Parathyroid adenoma (tissue), 2 donors: ENCODE measurements at regions not wholly inside any gene's neighbourhood (a gene's known extent, or its start where the extent isn't known, plus 50 kb on each side); places are given as distances from the start of the nearest gene placed in this dataset.
"Not testable (repeated sequence)": the region's sequence is repeated elsewhere in the genome, so short reads cannot be mapped to it uniquely, and the experiment has no call there.

ENCODE experiments used
- H2AFZ ChIP-seq: fragments of 300-600 bp; sonication (generic); one replicate; pipeline ENCODE4 v1.7.0; 2017; ENCODE audit warnings: antibody characterized with exemption, mild to moderate bottlenecking
- H3K27ac ChIP-seq: fragments of 300-600 bp; sonication (generic); one replicate; pipeline ENCODE4 v1.7.0; 2017
- H3K27me3 ChIP-seq: fragments of 300-600 bp; sonication (generic); one replicate; pipeline ENCODE4 v1.7.0; 2017; ENCODE audit warnings: low read length; ENCODE audit not compliant: control insufficient read depth, insufficient read depth
- H3K36me3 ChIP-seq: fragments of 300-600 bp; sonication (generic); one replicate; pipeline ENCODE4 v1.7.0; 2017; ENCODE audit warnings: low read length; ENCODE audit not compliant: control insufficient read depth, insufficient read depth
- H3K4me1 ChIP-seq: fragments of 300-600 bp; sonication (generic); one replicate; pipeline ENCODE4 v1.7.0; 2017; ENCODE audit warnings: control low read depth
- H3K4me2 ChIP-seq: fragments of 300-600 bp; sonication (generic); one replicate; pipeline ENCODE4 v1.7.0; 2017; ENCODE audit warnings: low read length
- H3K4me3 ChIP-seq: fragments of 300-600 bp; sonication (generic); one replicate; pipeline ENCODE4 v1.7.0; 2017; ENCODE audit warnings: low read depth, low read length
- H3K79me2 ChIP-seq: fragments of 300-600 bp; sonication (generic); one replicate; pipeline ENCODE4 v1.7.0; 2017; ENCODE audit warnings: control low read depth
- H3K9ac ChIP-seq: fragments of 300-600 bp; sonication (generic); one replicate; pipeline ENCODE4 v1.7.0; 2017; ENCODE audit warnings: mild to moderate bottlenecking
- H3K9me3 ChIP-seq: fragments of 300-600 bp; sonication (generic); one replicate; pipeline ENCODE4 v1.7.0; 2017; ENCODE audit warnings: low read length; ENCODE audit not compliant: control insufficient read depth
- TF ChIP-seq, protein P1 (sequence below): fragments of 300-600 bp; sonication (generic); IDR thresholded peaks from one replicate; pipeline ENCODE4 v1.7.0; 2017; ENCODE audit warnings: antibody characterized with exemption, mild to moderate bottlenecking
- donor health status: primary hyperparathyroidism.

GRCh38 chr3:99562138-99562537 lies 76.3 kb upstream of the COL8A1 start:
- H3K4me2 ChIP-seq, result no peak overlapping the region
- no peaks in the 10 kb centered on the region for H3K4me1 ChIP-seq
- no peak overlapping the region for H3K4me3 ChIP-seq
- no peaks in the 10 kb centered on the region for H3K79me2 ChIP-seq
- TF ChIP-seq, protein P1, sequence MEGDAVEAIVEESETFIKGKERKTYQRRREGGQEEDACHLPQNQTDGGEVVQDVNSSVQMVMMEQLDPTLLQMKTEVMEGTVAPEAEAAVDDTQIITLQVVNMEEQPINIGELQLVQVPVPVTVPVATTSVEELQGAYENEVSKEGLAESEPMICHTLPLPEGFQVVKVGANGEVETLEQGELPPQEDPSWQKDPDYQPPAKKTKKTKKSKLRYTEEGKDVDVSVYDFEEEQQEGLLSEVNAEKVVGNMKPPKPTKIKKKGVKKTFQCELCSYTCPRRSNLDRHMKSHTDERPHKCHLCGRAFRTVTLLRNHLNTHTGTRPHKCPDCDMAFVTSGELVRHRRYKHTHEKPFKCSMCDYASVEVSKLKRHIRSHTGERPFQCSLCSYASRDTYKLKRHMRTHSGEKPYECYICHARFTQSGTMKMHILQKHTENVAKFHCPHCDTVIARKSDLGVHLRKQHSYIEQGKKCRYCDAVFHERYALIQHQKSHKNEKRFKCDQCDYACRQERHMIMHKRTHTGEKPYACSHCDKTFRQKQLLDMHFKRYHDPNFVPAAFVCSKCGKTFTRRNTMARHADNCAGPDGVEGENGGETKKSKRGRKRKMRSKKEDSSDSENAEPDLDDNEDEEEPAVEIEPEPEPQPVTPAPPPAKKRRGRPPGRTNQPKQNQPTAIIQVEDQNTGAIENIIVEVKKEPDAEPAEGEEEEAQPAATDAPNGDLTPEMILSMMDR, result no peak
- H3K27me3 ChIP-seq, result no peaks in the 10 kb centered on the region
- no peaks in the 10 kb centered on the region for H3K9me3 ChIP-seq
- H2AFZ ChIP-seq, result no peak overlapping the region
- no peak overlapping the region for H3K27ac ChIP-seq
- H3K36me3 ChIP-seq, result no peaks in the 10 kb centered on the region
- no peak overlapping the region for H3K9ac ChIP-seq

DNA sequence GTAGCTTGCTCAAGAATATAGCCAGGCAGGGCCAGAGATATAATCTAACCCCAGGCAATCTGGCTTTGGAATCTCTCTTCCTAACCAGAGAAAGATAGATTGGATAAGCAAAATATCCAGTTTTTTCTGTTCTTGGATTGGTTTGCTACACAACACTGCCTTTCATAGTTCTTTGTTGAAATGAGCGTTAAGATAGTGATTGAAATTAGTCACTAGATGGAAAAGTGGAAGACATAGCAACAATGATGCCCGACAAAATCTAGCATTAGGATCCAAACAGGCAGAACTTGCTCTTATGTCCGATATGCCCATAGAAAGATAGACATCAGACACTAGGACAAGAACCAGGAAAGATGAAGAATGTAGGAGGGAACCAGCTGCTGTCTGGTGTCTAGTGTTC lies 77.3 kb upstream of the COL8A1 start:
- H3K27ac ChIP-seq, result no peak overlapping the region
- H3K9ac ChIP-seq, result no peak overlapping the region
- no peak overlapping the region for H3K4me2 ChIP-seq
- no peaks in the 10 kb centered on the region for H3K27me3 ChIP-seq
- no peaks in the 10 kb centered on the region for H3K79me2 ChIP-seq
- H3K36me3 ChIP-seq, result no peaks in the 10 kb centered on the region
- no peaks in the 10 kb centered on the region for H3K9me3 ChIP-seq
- TF ChIP-seq, protein P1, result no peak
- H3K4me3 ChIP-seq, result no peak overlapping the region
- H3K4me1 ChIP-seq, result no peaks in the 10 kb centered on the region
- no peak overlapping the region for H2AFZ ChIP-seq

DNA sequence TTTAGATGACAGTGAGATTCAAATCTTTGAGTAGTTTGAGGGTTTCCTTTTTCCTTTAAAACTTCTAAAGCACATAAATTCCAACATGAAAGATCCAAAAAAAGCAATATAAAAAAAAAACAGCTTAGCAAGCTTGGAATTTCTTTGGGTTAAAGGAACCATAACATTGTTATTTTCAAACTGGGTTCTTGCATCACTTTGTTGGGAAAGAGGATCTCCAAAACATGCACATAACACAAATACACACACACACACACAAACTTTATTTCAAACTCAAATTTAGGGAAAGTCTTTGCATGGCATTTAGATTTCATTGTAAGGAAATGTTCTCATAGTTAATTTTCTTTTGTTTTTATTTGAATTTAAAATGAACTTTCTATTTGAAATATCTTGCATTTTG lies 79.2 kb upstream of the COL8A1 start:
- no peak overlapping the region for H3K27ac ChIP-seq
- no peaks in the 10 kb centered on the region for H3K36me3 ChIP-seq
- no peaks in the 10 kb centered on the region for H3K9me3 ChIP-seq
- H3K4me2 ChIP-seq, result no peak overlapping the region
- H3K4me3 ChIP-seq, result no peak overlapping the region
- H3K27me3 ChIP-seq, result no peaks in the 10 kb centered on the region
- H3K4me1 ChIP-seq, result no peaks in the 10 kb centered on the region
- H3K9ac ChIP-seq, result no peak overlapping the region
- TF ChIP-seq, protein P1, result no peak
- H2AFZ ChIP-seq, result no peak overlapping the region
- H3K79me2 ChIP-seq, result no peaks in the 10 kb centered on the region

GRCh38 chr3:99555885-99556284 lies 82.5 kb upstream of the COL8A1 start:
- H3K27ac ChIP-seq, H2AFZ ChIP-seq, H3K4me3 ChIP-seq, H3K4me1 ChIP-seq, H3K36me3 ChIP-seq, H3K9me3 ChIP-seq, H3K4me2 ChIP-seq, H3K79me2 ChIP-seq, H3K27me3 ChIP-seq, H3K9ac ChIP-seq: not testable (repeated sequence)

- no peaks in the 10 kb centered on the region for H3K4me1 ChIP-seq
- H3K9ac ChIP-seq, result no peak overlapping the region
- TF ChIP-seq, protein P1, result no peak
- H3K36me3 ChIP-seq, result no peaks in the 10 kb centered on the region
- no peak overlapping the region for H3K4me2 ChIP-seq
- H3K9me3 ChIP-seq, result no peaks in the 10 kb centered on the region
- no peaks in the 10 kb centered on the region for H3K27me3 ChIP-seq
- no peaks in the 10 kb centered on the region for H3K79me2 ChIP-seq
- H2AFZ ChIP-seq, result no peak overlapping the region
- H3K4me3 ChIP-seq, result no peak overlapping the region
- no peak overlapping the region for H3K27ac ChIP-seq
These were observed 86.9 kb upstream of the COL8A1 start for GRCh38 chr3:99551520-99551919.
